ENCODE measurements at regions not wholly inside any gene's neighbourhood (a gene's known extent, or its start where the extent isn't known, plus 50 kb on each side); places are given as distances from the start of the nearest gene placed in this dataset.

DNA sequence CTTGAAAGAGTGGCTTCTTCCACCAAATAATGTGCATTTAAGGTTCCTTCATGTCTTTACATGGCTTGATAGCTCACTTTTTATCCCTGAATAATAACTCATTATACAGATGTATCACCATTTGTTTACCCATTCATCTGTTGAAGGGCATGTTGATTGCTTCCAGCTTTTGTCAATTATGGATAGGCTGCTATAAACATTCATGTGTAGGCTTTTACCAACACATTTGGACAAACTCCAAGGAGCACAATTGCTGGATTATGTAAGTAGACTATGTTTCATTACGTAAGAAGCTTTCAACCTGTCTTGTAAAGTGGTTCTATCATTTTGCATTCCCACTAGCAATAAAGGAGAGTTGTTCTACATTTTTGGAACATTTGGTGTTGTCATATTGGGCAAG lies 2637.0 kb downstream of the PCDH7 start:
- TF ChIP-seq, protein P1, sequence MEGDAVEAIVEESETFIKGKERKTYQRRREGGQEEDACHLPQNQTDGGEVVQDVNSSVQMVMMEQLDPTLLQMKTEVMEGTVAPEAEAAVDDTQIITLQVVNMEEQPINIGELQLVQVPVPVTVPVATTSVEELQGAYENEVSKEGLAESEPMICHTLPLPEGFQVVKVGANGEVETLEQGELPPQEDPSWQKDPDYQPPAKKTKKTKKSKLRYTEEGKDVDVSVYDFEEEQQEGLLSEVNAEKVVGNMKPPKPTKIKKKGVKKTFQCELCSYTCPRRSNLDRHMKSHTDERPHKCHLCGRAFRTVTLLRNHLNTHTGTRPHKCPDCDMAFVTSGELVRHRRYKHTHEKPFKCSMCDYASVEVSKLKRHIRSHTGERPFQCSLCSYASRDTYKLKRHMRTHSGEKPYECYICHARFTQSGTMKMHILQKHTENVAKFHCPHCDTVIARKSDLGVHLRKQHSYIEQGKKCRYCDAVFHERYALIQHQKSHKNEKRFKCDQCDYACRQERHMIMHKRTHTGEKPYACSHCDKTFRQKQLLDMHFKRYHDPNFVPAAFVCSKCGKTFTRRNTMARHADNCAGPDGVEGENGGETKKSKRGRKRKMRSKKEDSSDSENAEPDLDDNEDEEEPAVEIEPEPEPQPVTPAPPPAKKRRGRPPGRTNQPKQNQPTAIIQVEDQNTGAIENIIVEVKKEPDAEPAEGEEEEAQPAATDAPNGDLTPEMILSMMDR (IDR thresholded peaks at IDR 0.05) = no peak
- Histone ChIP-seq H3K9me3 (ENCODE audit: control insufficient read depth, low read length) (no peaks in the 10 kb centered on the region), H2AFZ (no peak overlapping the region), H3K4me3 (ENCODE audit: low read depth, low read length) (no peak overlapping the region), H3K4me2 (ENCODE audit: low read length) (no peak overlapping the region), H3K27ac (no peak overlapping the region), H3K9ac (no peak overlapping the region), H3K79me2 (no peaks in the 10 kb centered on the region), H3K36me3 (ENCODE audit: control insufficient read depth, insufficient read depth, low read length) (no peaks in the 10 kb centered on the region), H3K27me3 (ENCODE audit: control insufficient read depth, insufficient read depth, low read length) (no peaks in the 10 kb centered on the region), H3K4me1 (no peaks in the 10 kb centered on the region)

DNA sequence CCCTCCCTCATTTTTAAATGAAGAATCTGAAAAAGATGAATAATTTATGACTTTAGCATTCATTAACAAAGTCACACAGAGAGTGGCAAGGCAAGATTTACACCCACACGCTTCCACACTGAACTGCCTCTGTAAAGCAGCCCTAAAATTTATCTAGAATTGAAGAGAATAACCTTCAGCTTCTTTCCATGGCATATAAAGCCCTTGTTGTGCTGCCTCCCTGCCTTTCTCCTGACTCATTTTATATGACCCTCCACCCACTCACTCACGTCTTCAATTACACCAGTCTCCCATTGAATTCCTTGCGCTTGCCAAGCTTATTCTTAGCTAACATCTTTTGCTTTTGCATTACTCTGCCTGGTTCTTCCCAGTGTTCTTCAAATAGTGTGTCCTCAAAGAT lies 2649.3 kb downstream of the PCDH7 start:
- Histone ChIP-seq H3K4me1 (no peaks in the 10 kb centered on the region), H3K4me3 (ENCODE audit: low read depth, low read length) (no peak overlapping the region), H2AFZ (no peak overlapping the region), H3K4me2 (ENCODE audit: low read length) (no peak overlapping the region), H3K79me2 (no peaks in the 10 kb centered on the region), H3K36me3 (ENCODE audit: control insufficient read depth, insufficient read depth, low read length) (no peaks in the 10 kb centered on the region), H3K9ac (no peak overlapping the region), H3K9me3 (ENCODE audit: control insufficient read depth, low read length) (no peaks in the 10 kb centered on the region), H3K27me3 (ENCODE audit: control insufficient read depth, insufficient read depth, low read length) (no peaks in the 10 kb centered on the region), H3K27ac (no peak overlapping the region)
- TF ChIP-seq, protein P1 (IDR thresholded peaks at IDR 0.05) = no peak

DNA sequence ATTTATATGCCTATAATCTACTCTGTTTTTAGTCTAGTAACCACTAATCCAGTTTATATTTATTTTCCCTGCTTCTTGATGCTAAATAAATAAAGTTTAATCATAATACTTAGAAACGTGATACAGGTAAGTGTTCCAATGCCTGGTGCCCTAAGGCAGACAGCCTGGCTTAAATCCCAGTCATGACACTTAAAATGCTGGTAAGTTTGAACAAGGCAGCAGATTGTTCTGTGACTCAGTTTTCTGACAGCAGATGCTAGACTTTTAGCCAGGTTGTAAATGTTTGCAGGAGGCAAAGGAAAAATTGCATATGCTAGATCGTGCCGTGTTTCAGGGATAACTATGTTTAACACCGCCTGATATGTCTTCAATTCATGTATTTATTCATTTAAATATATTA lies 2661.6 kb downstream of the PCDH7 start:
- Histone ChIP-seq H3K4me2 (ENCODE audit: low read length) (no peak overlapping the region), H3K27me3 (ENCODE audit: control insufficient read depth, insufficient read depth, low read length) (no peaks in the 10 kb centered on the region), H2AFZ (no peak overlapping the region), H3K9ac (no peak overlapping the region), H3K9me3 (ENCODE audit: control insufficient read depth, low read length) (no peaks in the 10 kb centered on the region), H3K4me3 (ENCODE audit: low read depth, low read length) (no peak overlapping the region), H3K4me1 (no peaks in the 10 kb centered on the region), H3K79me2 (no peaks in the 10 kb centered on the region), H3K36me3 (ENCODE audit: control insufficient read depth, insufficient read depth, low read length) (no peaks in the 10 kb centered on the region), H3K27ac (no peak overlapping the region)
- TF ChIP-seq, protein P1 (IDR thresholded peaks at IDR 0.05) = no peak

DNA sequence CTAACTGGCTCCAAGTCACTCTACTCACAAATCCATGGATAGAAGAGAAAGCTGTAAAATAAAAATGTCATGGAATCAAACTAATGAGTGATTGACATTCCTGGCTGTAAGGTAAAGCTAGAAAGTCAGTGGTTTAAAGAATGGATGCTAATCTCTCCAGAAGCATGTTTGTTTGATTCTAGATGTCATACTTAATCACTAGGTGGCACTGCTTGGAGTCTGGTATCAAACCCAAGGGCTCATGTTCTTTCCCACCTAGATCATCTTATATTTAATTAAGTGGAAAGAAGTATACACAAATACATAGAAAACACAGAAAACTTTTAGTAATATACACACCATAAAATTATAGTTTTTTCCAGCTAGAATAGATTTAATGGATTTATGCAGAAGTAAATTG lies 2666.6 kb downstream of the PCDH7 start:
- Histone ChIP-seq H2AFZ (no peak overlapping the region), H3K4me3 (ENCODE audit: low read depth, low read length) (no peak overlapping the region), H3K36me3 (ENCODE audit: control insufficient read depth, insufficient read depth, low read length) (no peaks in the 10 kb centered on the region), H3K4me2 (ENCODE audit: low read length) (no peak overlapping the region), H3K9ac (no peak overlapping the region), H3K79me2 (no peaks in the 10 kb centered on the region), H3K4me1 (no peaks in the 10 kb centered on the region), H3K27me3 (ENCODE audit: control insufficient read depth, insufficient read depth, low read length) (no peaks in the 10 kb centered on the region), H3K9me3 (ENCODE audit: control insufficient read depth, low read length) (no peaks in the 10 kb centered on the region), H3K27ac (no peak overlapping the region)
- TF ChIP-seq, protein P1 (IDR thresholded peaks at IDR 0.05) = no peak

DNA sequence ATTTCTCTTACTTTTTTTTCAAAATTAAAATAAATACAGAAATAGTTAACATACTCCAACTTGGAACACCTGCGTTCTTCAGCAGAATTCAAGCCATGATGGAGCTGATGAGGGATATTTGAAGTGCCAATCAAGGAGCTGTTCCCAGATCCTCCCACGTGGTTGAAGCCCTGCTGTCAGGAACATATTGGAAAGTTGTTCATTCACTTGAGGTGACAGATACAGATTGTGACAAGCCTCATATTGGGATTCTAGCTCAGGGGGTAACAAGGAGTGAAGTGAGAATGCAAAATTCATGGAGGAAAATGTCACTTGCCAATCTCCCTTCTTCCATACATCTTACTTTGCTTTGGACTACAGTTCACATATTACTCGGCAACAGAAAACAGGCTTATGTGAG lies 2670.8 kb downstream of the PCDH7 start:
- H3K27me3 ChIP-seq (ENCODE audit: control insufficient read depth, insufficient read depth, low read length) = no peaks in the 10 kb centered on the region
- H3K27ac ChIP-seq = no peak overlapping the region

More for the DNA sequence above, 2670.8 kb downstream of the PCDH7 start:
- no peak overlapping the region for H3K9ac ChIP-seq
- H3K9me3 ChIP-seq (ENCODE audit: control insufficient read depth, low read length) = peaks cover 3% of the 10 kb centered on the region
- H3K36me3 ChIP-seq (ENCODE audit: control insufficient read depth, insufficient read depth, low read length) = no peaks in the 10 kb centered on the region
- no peak overlapping the region for H2AFZ ChIP-seq
- TF ChIP-seq, protein P1 (IDR thresholded peaks at IDR 0.05) = no peak
- no peaks in the 10 kb centered on the region for H3K4me1 ChIP-seq
- H3K4me2 ChIP-seq (ENCODE audit: low read length) = no peak overlapping the region
- no peaks in the 10 kb centered on the region for H3K79me2 ChIP-seq
- no peak overlapping the region for H3K4me3 ChIP-seq (ENCODE audit: low read depth, low read length)
